ENCODE measurements at regions not wholly inside any gene's neighbourhood (a gene's known extent, or its start where the extent isn't known, plus 50 kb on each side); places are given as distances from the start of the nearest gene placed in this dataset.

GRCh38 chr10:29702273-29703164, 67.7 kb upstream of the SVIL start:
- TF ChIP-seq JUND (IDR thresholded peaks at IDR 0.05) (no peak), CTCF (IDR thresholded peaks at IDR 0.05) (no peak), RFX5 (IDR thresholded peaks at IDR 0.05; ENCODE audit: low read length) (no peak), YY1 (IDR thresholded peaks at IDR 0.05; ENCODE audit: low read depth) (no peak), RXRA (IDR thresholded peaks at IDR 0.05; ENCODE audit: borderline replicate concordance, low read depth) (no peak), EP300 (IDR thresholded peaks at IDR 0.05; ENCODE audit: borderline replicate concordance in 1 of 2, low read depth in 1 of 2, low read length in 1 of 2) (no peak), TCF12 (IDR thresholded peaks at IDR 0.05) (no peak), ELF1 (IDR thresholded peaks at IDR 0.05) (no peak), POLR2AphosphoS5 (IDR thresholded peaks at IDR 0.05; ENCODE audit: low read depth, low read length) (no peak), CHD2 (IDR thresholded peaks at IDR 0.05; ENCODE audit: low read length, partially characterized antibody) (no peak), REST (IDR thresholded peaks at IDR 0.05; ENCODE audit: low read depth, low read length) (no peak)

All from SK-N-SH (cell line).